HG03439 (cell line): ENCODE measurements at regions not wholly inside any gene's neighbourhood (a gene's known extent, or its start where the extent isn't known, plus 50 kb on each side); places are given as distances from the start of the nearest gene placed in this dataset.

Experiments
- ATAC-seq: cut with Tn5 transposase; IDR thresholded peaks from one replicate; pipeline ENCODE4 v1.9.1; 2021; ENCODE audit warnings: mild to moderate bottlenecking, moderate library complexity; ENCODE audit not compliant: unreplicated experiment

GRCh38 chr11:103659206-103659618 lies 377.2 kb upstream of the DDI1 start:
- ATAC-seq: no peak

GRCh38 chr11:103659743-103660142 lies 376.7 kb upstream of the DDI1 start:
- ATAC-seq: no peak

DNA sequence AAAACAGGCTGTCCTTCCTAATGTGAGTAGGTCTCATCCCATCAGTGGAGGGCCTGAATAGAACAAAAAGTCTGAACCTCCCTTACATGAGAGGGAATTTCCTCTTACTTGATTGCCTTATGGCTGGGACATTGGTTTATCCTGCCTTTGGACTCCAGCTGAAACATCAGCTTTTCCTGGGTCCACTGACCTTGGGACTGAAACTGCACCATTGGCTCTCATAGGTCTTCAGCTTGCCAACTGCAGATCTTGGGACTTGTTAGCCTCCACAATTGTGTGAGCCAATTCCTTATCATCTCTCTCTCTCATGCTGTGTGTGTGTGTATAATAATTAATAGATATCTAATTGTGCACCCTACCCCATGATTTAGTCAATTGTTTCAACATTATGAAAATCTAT lies 375.3 kb upstream of the DDI1 start:
- no peak for ATAC-seq

DNA sequence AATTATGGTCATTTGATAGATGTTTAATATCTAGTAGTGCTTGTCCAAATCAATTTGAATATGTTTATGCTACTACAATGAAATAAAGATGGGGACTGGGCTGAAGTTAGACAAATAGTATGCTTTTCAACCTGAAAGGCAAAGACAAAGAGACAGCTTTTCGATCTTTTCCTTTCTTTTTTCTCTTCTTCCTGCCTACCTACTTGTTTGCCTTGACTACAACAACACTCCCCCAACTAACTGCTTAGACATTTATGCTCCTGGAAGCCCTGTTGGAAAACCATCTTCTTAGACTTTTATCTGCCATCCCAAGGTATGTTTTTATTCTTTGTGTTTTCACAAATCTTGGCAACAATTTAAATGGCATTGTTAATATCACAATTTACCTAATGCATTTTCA lies 374.4 kb upstream of the DDI1 start:
- no peak for ATAC-seq

GRCh38 chr11:103662880-103663279 lies 373.6 kb upstream of the DDI1 start:
- ATAC-seq: no peak

DNA sequence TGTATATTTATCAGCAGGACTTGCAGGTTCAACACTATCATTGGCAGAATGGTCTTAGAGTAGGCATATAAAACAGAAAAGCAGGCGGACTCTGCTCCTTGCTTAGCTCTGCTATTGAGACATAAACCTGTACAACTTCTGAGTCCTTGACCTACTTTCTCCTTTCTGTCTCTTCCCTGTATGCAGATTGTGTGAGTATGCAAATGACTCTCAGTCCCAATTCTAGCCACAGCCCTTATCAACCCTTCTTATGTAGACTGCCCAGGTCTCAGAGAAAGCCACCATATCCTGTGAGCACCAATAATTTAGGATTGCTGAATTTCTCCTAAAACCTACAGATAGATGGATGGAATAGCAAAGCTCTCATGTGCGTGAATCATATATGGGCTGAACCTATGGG lies 367.6 kb upstream of the DDI1 start:
- no peak for ATAC-seq

DNA sequence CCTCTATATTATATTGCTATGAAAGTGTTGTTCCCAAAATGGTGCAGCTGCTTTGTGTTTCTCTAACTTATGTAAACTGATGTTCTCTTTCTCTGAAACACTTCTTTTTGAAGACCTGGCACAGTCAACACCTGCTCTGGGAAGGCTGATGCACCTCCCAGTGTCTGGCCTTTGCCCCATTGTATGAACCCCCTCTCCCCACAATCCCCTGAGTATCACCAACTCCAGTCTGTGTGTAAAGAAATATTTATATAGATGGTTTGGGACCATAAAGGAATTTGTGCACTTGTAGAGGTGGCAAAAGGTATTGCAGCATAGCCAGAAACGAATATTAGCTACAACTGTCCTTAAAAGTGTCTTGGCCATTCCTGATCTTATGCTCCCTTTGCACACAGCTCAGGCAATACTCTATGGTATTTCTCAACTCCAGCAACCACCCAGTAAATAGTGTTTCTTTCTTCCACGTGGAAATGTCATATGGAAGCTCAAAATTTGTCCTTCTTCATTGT lies 365.2 kb upstream of the DDI1 start:
- ATAC-seq: no peak

- no peak for ATAC-seq
Measured at GRCh38 chr11:103673773-103674172, 362.7 kb upstream of the DDI1 start.

- no peak for ATAC-seq
Measured at GRCh38 chr11:103676413-103676812, 360.0 kb upstream of the DDI1 start.

- ATAC-seq: no peak
Measured at GRCh38 chr11:103680826-103681225, 355.6 kb upstream of the DDI1 start.

- ATAC-seq: peak; percentile 18
Measured at GRCh38 chr11:103681855-103682254, 354.6 kb upstream of the DDI1 start.

GRCh38 chr11:103682318-103683184 lies 353.9 kb upstream of the DDI1 start:
- peak; percentile 98 for ATAC-seq

DNA sequence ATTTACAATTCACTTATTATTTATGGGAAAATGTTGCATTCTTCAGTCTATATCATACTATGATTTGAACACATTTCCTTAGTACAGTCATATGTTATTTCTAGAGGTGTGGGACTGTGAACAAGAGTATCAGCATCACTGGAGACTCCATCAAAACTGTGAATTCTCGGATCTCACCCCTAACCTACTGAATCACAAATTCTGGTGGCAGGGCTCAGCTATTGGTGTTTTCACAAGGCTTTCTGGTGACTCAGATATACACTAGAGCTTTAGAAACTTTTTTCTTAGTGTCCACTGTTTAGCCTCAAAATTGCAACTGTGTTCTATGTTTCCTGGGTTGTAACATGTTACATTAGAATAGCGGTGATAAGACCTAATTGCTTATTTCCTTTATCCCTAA lies 352.9 kb upstream of the DDI1 start:
- no peak for ATAC-seq

DNA sequence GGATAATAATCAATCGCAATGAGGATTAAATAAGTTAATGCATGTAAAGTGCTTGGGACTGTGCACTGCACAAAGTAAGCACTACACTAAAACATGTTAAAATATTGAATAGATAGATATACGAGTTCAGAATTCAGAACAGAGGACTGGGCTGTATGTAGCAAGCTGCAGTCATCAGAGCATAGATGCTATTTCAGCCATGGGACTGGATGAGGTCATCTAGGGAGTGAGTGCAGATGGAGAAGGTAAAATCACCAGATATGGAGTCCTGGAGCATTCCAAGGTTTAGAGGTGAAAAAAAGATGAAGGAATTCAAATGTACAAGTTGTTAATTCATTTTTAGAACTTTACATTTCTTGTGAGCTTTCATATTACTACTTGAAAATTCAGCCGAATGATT lies 347.5 kb upstream of the DDI1 start:
- no peak for ATAC-seq

- ATAC-seq: no peak
Measured at GRCh38 chr11:103690356-103690755, 346.1 kb upstream of the DDI1 start.

DNA sequence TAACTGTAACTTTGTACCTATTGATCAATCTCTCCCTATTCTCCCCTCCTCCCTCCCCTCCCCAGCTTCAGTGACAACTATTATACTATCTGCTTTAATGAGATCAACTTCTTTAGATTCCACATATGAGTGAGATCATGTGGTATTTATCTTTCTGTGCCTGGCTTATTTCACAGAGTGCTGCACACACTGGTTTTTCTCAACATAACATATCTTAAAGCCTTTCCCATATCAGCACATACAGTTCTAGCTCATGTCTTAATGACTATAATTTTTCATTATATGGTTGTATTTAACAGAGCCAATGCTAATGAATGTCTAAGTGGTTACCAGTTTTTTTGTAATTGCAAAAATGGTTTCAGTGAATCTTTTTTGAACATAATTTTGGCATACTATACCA lies 340.3 kb upstream of the DDI1 start:
- no peak for ATAC-seq

DNA sequence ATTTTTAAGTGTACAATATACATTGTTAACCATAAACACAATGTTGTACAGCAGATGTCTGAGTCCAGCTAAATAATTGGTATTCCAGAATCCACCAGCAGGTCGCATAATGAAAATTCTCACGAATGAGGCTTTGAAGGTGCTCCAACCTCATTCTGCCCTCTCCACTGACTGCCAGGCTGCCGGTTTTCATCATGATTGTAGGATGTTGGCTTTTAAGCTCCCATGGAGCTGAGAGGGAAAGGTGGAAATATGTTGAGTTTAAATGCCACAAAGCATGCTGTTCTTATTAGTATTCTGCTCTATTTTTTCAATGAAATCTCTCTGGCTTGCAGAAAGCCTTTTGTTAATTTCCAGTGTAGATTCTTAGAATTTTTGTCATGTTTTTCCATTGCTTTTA lies 337.2 kb upstream of the DDI1 start:
- no peak for ATAC-seq

DNA sequence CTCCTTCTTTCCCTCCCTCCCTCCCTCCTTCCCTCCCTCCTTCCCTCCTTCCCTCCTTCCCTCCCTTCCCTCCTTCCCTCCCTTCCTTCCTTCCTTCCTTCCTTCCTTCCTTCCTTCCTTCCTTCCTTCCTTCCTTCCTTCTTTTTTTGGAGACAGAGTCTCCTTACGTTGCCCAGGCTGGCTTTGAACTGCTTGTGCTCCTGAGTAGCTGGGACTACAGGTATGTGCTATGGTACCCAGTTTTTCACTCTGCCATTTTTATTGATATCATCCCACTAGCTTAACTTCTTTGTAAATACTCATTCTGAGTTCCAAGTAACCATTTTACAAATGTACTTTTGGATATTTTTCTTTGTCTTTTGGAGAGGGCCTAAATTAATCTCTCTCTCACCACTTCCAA lies 336.8 kb upstream of the DDI1 start:
- ATAC-seq: no peak

GRCh38 chr11:103700622-103701021 lies 335.8 kb upstream of the DDI1 start:
- no peak for ATAC-seq

- no peak for ATAC-seq
Measured at GRCh38 chr11:103703437-103703836, 333.0 kb upstream of the DDI1 start.

DNA sequence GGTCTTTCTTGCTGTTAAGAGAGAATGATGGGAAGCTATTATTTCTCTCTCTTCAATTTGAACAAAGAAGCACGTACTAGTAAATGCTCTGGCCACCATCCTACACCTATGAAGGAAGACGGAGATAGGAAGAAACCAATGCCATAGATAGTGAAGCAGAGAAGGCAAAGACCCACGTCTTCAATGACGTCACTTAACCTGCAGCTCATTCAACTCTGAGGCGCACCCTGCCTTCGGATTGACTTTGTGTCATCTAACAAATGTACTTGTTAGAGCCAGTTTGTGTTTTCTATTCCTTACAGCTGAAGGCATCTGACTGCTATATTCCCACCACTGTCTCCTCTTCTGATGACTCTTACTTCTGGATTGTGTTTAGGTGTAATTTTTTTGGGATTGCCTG lies 332.5 kb upstream of the DDI1 start:
- ATAC-seq: no peak

DNA sequence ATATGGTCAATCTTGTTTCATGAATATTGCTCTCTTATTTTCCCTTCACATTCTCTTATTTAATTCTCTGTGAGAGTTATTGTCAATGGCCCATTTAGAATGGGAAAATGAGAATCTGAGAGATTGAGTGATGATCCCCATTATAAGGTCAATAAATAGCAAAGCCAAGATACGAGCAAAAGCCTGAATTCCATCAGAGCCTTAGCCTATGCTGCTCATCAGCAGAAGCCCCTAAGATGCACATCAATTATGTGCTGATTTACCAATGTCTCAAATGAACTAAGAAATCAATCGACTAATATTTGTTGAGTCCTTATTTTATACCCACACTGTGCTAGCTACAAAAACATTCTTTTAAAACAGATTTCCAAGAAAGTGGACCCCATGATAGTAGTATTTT lies 330.8 kb upstream of the DDI1 start:
- ATAC-seq: no peak

DNA sequence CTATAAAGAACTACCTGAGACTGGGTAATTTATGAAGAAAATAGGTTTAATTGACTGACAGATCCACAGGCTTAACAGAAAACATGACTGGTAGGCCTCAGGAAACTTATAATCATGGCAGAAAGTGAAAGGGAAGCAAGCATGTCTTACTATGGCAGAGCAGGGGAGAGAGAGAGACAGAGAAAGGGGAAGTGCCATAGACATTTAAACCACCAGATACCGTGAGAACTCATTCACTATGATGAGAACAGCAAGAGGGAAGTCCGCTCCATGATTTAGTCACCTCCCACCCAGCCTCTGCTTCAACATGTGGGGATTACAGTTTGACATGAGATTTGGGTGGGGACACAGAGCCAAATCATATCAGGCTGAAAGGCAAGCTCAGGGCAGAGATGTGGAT lies 327.1 kb upstream of the DDI1 start:
- ATAC-seq: no peak
